Astrocyte (in vitro differentiated cells and primary cell): ENCODE measurements at regions not wholly inside any gene's neighbourhood (a gene's known extent, or its start where the extent isn't known, plus 50 kb on each side); places are given as distances from the start of the nearest gene placed in this dataset.

Source experiments
- EZH2 ChIP-seq: IDR thresholded peaks from 2 replicates; pipeline ENCODE4 v1.6.1; 2012; ENCODE audit warnings: mild to moderate bottlenecking, low read length, inconsistent platforms; ENCODE audit not compliant: insufficient read depth
- TF ChIP-seq, protein P1 (sequence below): IDR thresholded peaks from 2 replicates; pipeline ENCODE4 v1.5.1; 2011; ENCODE audit warnings: low read depth, mild to moderate bottlenecking, inconsistent platforms, low read length, moderate library complexity; ENCODE audit not compliant: insufficient read depth

DNA sequence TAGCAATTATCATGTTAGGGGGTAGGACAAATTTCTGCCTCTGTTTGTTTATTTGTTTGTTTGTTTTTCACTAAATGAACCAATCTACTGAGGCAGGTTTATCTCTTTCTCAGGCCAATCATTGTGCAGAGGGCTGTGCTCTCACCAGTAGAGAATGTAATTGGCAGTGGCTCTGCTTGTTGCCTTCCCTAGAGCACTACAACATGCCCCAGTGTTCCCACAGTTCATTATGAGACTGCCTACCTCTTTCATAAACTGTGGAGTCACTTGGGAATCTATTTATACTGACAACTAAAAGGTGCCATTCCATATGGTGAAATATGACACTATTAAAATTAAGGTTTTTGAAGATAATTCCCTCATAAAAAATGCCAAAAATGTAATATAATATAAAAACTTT lies 196.3 kb upstream of the ALCAM start:
- TF ChIP-seq, protein P1, sequence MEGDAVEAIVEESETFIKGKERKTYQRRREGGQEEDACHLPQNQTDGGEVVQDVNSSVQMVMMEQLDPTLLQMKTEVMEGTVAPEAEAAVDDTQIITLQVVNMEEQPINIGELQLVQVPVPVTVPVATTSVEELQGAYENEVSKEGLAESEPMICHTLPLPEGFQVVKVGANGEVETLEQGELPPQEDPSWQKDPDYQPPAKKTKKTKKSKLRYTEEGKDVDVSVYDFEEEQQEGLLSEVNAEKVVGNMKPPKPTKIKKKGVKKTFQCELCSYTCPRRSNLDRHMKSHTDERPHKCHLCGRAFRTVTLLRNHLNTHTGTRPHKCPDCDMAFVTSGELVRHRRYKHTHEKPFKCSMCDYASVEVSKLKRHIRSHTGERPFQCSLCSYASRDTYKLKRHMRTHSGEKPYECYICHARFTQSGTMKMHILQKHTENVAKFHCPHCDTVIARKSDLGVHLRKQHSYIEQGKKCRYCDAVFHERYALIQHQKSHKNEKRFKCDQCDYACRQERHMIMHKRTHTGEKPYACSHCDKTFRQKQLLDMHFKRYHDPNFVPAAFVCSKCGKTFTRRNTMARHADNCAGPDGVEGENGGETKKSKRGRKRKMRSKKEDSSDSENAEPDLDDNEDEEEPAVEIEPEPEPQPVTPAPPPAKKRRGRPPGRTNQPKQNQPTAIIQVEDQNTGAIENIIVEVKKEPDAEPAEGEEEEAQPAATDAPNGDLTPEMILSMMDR = no peak
- TF ChIP-seq EZH2 = no peak
